ENCODE measurements at regions not wholly inside any gene's neighbourhood (a gene's known extent, or its start where the extent isn't known, plus 50 kb on each side); places are given as distances from the start of the nearest gene placed in this dataset.

- 94 to 97% (median 95%) methylated on average over 3 of the region's 3 CpGs for WGBS, 3 donors
- no peak overlapping the region for H3K27ac ChIP-seq (ENCODE audit: low read depth, low read length)
Observed at GRCh38 chr22:49604732-49605302, 222.9 kb downstream of the BRD1 start.

- 68 to 90% (median 81%) methylated on average over 10 of the region's 10 CpGs for WGBS, 3 donors
- no peak overlapping the region for H3K27ac ChIP-seq (ENCODE audit: low read depth, low read length)
Observed at GRCh38 chr22:49603016-49603415, 224.7 kb downstream of the BRD1 start.

GRCh38 chr22:49602481-49602880 is 225.2 kb downstream of the BRD1 start:
- no peak overlapping the region for H3K27ac ChIP-seq (ENCODE audit: low read depth, low read length)
- 87 to 99% (median 98%) methylated on average over 12 to 13 of the region's 13 CpGs for WGBS, 3 donors

GRCh38 chr22:49601614-49602321 is 225.9 kb downstream of the BRD1 start:
- WGBS, 3 donors: 80 to 92% (median 90%) methylated on average over 24 of the region's 24 CpGs

DNA sequence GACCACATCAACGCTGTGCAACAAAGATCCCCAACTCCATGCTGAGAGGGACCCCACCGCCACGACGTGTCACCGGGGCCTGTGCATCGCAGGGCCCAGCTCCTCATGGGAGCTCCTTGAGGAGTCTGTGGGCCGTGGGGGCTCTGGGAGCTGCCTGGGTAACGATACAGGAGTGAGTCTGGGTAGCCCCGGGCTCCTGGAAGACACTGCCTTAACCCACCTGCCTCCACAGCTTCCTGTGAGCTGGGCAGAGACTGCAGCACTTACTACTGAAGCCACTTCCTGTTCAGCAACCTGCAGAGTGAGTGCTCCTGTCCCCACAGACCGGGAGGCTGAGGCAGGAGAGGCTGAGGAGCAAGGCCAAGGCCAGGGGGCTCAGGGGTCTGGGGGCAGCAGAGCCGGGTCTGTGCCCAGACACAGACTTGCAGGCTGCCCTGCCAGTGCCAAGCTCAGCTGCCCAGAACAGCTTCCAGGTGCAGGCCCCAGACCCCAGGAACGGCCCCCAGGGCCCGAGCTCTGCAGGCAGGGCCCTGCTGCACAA is 226.7 kb downstream of the BRD1 start:
- no peak overlapping the region for H3K27ac ChIP-seq (ENCODE audit: low read depth, low read length)
- 77 to 81% (median 77%) methylated on average over 13 of the region's 13 CpGs for WGBS, 3 donors

More at GRCh38 chr22:49601614-49602321, 225.9 kb downstream of the BRD1 start:
- no peak overlapping the region for H3K27ac ChIP-seq (ENCODE audit: low read depth, low read length)

GRCh38 chr22:49600468-49600867 is 227.2 kb downstream of the BRD1 start:
- H3K27ac ChIP-seq (ENCODE audit: low read depth, low read length): no peak overlapping the region
- 78 to 86% (median 84%) methylated on average over 18 to 20 of the region's 20 CpGs for WGBS, 3 donors

DNA sequence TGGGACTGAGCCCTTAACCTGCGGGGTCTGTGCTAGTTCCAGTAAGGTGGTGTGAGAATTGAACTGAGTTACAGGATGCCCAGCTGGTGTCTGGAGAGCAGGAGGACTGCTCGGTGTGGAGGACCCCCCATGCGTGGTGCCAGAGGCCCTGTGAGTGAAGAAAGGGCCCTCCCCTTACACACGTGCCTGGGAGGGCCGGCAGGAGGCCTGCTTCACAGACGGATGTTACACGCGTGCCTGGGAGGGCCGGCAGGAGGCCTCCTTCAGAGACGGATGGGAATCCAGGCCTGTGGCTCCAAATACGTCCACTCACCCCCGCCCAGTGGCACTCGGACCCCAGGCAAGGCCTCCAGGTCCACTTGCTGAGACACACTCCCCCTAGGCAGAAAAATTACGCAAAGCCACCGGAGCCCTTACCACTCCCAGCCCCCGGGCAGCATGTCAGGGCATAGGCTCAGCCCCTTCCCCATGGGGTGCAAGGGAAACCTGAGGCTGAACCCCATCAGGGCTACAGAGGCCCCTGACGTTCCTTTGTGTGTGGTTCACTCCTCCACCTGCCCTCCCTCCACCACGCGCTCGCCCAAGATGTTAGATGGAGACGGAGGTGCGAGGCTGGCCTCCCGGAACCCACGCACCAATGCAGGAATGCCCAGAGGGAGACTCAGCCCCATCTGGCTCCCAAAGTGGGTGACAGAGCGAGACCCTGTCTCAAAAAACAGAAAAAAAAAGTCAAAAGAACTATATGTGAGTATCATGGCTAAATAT is 227.8 kb downstream of the BRD1 start:
- WGBS, 3 donors: 76 to 88% (median 79%) methylated on average over 25 of the region's 25 CpGs
- H3K27ac ChIP-seq (ENCODE audit: low read depth, low read length): no peak overlapping the region

DNA sequence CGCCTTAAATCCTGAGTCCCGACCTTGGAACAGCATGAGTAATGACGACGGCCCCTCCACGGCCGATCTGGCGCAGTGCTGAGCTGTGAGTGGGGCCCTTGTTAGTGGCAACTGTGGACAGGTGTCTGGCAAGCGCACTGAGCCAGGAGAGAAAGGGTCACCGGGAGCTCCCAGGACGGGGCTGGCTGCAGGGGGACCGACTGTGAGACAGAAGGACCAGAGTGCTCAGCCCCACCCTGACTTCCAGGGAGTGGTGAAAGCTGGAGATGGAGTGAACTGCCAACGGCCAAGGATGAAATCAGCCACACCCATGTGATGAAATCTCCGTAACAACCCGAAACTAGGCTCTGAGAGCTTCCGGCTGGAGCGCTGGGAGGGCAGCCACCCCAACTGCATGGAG is 228.6 kb downstream of the BRD1 start:
- WGBS, 3 donors: 60 to 75% (median 64%) methylated on average over 16 of the region's 16 CpGs
- H3K27ac ChIP-seq (ENCODE audit: low read depth, low read length): no peak overlapping the region

DNA sequence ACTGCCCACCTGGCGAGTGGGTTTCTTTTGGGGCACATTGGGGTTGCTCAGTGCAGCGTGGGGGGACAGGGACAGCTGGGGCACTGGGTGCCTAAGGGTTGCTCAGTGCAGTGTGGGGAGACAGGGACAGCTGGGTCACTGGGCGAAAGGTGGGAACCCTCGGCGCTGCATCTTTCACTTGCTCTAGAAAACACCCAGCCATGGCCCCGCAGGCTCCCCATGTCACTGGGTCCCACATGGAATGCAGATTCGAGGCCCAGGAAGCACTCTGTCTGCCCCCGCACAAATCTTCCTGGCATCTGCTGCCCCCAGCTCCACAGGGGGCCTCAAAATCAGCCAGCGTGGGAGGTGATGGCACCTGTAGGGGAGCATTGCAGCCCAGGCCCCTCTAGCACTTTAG is 229.3 kb downstream of the BRD1 start:
- H3K27ac ChIP-seq (ENCODE audit: low read depth, low read length): no peak overlapping the region
- WGBS, 3 donors: 71 to 93% (median 90%) methylated on average over 9 of the region's 9 CpGs

- 67 to 86% (median 84%) methylated on average over 2 of the region's 2 CpGs for WGBS, 3 donors
- H3K27ac ChIP-seq (ENCODE audit: low read depth, low read length): no peak overlapping the region
Observed at GRCh38 chr22:49597428-49598039, 230.1 kb downstream of the BRD1 start.

DNA sequence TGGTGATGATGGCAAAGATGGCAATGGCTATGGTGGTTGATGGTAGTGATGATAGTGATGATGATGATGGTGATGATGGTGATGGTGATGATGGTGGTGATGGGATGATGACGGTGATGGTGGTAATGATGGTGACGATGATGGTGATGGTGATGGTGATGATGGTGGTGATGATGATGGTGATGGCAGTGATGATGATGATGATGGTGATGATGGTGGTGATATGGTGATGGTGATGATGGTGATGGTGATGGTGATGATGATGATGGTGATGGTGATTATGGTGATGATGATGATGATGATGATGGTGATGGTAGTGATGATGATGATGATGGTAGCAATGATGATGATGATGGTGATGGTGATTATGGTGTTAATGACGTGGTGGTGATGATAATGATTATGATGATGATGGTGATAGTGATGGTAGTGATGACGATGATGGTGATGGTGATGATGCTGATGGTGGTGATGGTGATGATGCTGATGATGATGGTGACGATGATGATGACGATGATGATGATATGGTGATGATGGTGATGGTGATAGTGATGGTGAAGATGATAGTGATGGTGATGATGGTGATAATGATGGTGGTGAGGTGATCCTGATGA is 232.1 kb downstream of the BRD1 start:
- WGBS, 3 donors: 79 to 98% (median 95%) methylated on average over 6 of the region's 6 CpGs
- no peak overlapping the region for H3K27ac ChIP-seq (ENCODE audit: low read depth, low read length)

- 78 to 89% (median 82%) methylated on average over 6 of the region's 6 CpGs for WGBS, 3 donors
- no peak overlapping the region for H3K27ac ChIP-seq (ENCODE audit: low read depth, low read length)
Observed at GRCh38 chr22:49594078-49594477, 233.6 kb downstream of the BRD1 start.

- WGBS, 3 donors: 73 to 97% (median 84%) methylated on average over 7 of the region's 7 CpGs
- H3K27ac ChIP-seq (ENCODE audit: low read depth, low read length): no peak overlapping the region
Observed at GRCh38 chr22:49593509-49593908, 234.2 kb downstream of the BRD1 start.

DNA sequence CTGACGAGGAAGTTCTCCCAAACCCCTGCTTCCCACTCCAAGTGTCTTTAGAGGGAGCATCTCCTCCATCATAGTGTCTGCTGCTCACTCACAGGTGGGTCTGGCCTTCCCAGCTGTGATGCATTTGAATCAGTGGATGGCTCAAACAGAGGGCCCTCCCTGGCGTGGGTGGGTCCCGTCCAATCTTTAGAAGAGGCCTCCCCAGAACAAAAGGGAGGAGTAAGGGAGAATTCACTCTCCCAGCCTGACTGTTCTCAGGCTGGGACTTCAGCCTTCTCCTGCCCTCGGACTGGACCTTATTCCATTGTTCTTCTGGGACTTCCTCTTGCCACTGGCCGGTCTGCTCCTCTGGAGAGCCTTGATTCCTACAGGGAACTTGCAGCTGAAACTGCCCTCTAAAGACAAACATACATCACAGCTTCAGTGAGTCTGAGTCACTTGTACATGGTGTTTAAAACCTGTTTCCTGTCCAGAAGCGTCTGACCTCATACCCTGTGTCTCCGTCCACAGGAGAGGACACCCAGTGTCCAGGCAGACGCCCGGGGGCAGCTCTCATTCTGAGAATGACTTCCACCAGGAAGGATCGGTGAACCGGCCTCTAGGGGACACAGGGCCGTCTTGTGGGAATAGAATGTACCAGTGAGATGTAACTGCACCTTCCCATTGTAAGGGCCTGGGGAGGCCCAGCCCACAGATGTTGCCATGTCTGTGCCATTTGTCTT is 234.7 kb downstream of the BRD1 start:
- no peak overlapping the region for H3K27ac ChIP-seq (ENCODE audit: low read depth, low read length)
- WGBS, 3 donors: 59 to 77% (median 65%) methylated on average over 12 of the region's 12 CpGs

DNA sequence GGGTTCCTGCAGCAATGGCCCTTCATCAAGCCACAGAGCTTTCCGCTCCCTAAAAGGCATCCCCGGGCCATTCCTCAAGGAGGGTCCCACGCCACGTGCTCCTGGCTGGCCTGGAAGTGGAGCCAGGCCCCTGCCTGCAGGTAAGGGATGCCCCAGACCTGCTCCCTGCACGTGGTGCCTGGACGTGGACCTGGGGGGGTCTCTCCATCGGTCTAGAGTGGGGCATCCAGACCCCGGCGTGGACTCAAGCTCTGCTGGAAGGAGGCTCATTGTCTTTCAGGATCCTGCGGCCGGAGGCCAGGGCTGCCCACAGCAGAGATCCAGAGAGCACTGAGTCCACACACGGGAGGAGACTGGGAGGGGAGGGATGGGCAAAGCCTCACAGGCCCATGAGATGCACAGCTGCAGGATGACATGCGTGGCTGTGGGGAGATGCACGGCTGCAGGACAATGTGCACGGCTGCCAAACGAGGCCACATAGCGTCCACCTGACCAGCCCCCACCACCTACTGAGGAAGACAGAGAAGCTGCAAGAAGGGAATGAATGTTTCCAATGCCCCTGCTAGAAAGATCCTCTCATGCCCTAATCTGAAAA is 236.7 kb downstream of the BRD1 start:
- H3K27ac ChIP-seq (ENCODE audit: low read depth, low read length): no peak overlapping the region
- 67 to 86% (median 81%) methylated on average over 17 of the region's 17 CpGs for WGBS, 3 donors

DNA sequence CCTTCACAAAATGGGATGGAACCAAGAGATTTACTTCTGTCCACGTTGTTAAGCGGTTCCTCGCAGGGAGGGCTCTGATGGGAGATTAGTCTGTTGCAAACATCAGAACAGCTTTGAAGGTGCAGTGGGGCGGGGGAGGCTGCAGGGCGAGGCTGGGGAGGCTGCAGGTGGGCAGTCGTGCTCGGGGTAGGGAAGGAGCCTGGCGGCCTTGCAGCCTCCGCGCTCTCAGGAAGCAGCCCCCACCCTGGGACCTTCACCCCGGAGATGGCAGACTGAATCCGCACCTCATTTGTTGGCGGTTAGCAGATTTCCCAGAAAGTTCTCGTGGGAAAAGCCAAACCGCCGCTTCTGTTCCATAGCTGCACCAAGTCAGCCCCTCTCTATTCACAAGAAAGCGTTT is 237.3 kb downstream of the BRD1 start:
- H3K27ac ChIP-seq (ENCODE audit: low read depth, low read length): no peak overlapping the region
- WGBS, 3 donors: 82 to 88% (median 88%) methylated on average over 17 of the region's 17 CpGs

DNA sequence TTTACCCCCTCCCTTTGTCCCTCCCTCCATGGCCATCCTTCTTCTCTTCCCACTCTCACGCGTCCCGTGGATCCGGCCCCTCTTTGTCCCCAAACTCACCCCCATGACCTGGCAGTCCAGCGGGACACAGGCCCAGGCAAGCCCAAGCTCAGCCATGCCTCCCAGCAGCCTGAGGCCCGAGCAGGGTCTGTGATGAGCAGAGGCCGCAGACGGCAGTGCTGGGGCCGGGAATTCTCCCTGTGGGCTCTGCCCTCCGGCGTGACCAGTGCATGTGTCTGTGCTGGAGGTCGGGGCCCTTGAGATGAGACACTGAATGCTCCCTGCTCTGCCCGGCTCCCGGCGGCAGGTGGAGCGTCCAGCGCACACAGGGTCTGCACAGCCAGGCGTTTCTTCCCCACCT is 237.9 kb downstream of the BRD1 start:
- 77 to 93% (median 89%) methylated on average over 18 of the region's 18 CpGs for WGBS, 3 donors
- H3K27ac ChIP-seq (ENCODE audit: low read depth, low read length): no peak overlapping the region

DNA sequence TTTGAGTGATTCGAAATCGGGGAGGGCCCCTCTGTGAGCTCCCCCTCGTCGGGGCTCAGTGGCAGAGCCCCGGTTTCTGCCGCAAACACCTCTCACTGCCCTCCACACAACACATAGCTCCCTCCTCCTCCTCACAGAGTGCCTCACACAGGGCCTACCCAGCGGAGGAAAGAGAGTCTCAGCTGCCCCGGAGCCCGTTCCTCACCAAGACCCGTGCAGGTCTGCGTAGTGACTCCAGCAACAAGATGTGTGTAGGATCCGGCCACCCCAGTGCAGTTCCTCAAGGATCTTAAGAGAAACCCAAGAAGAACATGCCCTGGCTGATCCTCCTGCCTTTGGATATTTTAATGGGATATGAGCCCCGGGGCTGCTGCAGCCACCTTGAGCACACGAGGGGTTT is 238.4 kb downstream of the BRD1 start:
- H3K27ac ChIP-seq (ENCODE audit: low read depth, low read length): no peak overlapping the region
- WGBS, 3 donors: 91 to 97% (median 92%) methylated on average over 14 of the region's 14 CpGs
